K562 (cell line): ENCODE measurements at regions not wholly inside any gene's neighbourhood (a gene's known extent, or its start where the extent isn't known, plus 50 kb on each side); places are given as distances from the start of the nearest gene placed in this dataset.

Experiments used
- CTCF ChIP-seq, 3 experiments: IDR thresholded peaks in 2 of 3; conservative IDR thresholded peaks in 1 of 3; 2 replicates each; pipeline ENCODE4 v1.5.1; 2011 to 2012; ENCODE audit warnings: low read length in 3 of 3, mild to moderate bottlenecking in 3 of 3, control low read depth in 2 of 3, improper control_type of control experiment in 1 of 3, inconsistent platforms in 1 of 3, low read depth in 1 of 3, mixed read lengths in 1 of 3, moderate library complexity in 1 of 3; ENCODE audit not compliant: insufficient read depth in 2 of 3
- PCBP1 ChIP-seq: fragments of 200-400 bp; formaldehyde crosslinking; IDR thresholded peaks from 2 replicates; pipeline ENCODE4 v1.6.1; 2018; ENCODE audit warnings: mild to moderate bottlenecking, low read depth, low read length; ENCODE audit not compliant: poor library complexity, severe bottlenecking

GRCh38 chr10:61052469-61053205 is 108.7 kb upstream of the RHOBTB1 start:
- no peak for TF ChIP-seq CTCF (IDR thresholded peaks at IDR 0.05 in 2 of 3, conservative IDR thresholded peaks at IDR 0.05 in 1 of 3; ENCODE audit: insufficient read depth in 2 of 3, low read depth in 1 of 3, low read length in 3 of 3)
- TF ChIP-seq PCBP1, result no peak
